GM12878 (cell line): ENCODE measurements at regions not wholly inside any gene's neighbourhood (a gene's known extent, or its start where the extent isn't known, plus 50 kb on each side); places are given as distances from the start of the nearest gene placed in this dataset.

ENCODE experiments used
- ATAC-seq: fragments of 200-7000 bp; cut with Tn5 transposase; 3 replicates; pipeline ENCODE4 v1.9.1; 2020; ENCODE audit warnings: mild to moderate bottlenecking, moderate library complexity
- BruUV-seq: library from RNA; stranded (reverse); fragments of 400-500 nt; replicated peaks from 2 replicates; lab custom pipeline; 2021; lab: Mats Ljungman, UMichigan
- CTCF ChIA-PET: fragments of 300-600 bp; sonication (Branson Sonifier 250); formaldehyde crosslinking; extraction: SDS; loops from one replicate; lab custom pipeline; 2021; ENCODE audit warnings: inconsistent platforms; lab: Yijun Ruan, JAX
- POLR2A ChIA-PET: fragments of 350-600 bp; formaldehyde crosslinking; extraction: SDS; loops from one replicate; lab custom pipeline; 2021; ENCODE audit warnings: inconsistent platforms; lab: Charles Lee
- RAD21 ChIA-PET: fragments of 300-600 bp; sonication (Branson Sonifier 250); formaldehyde crosslinking; loops from one replicate; lab custom pipeline; 2023; ENCODE audit warnings: antibody characterized with exemption; ENCODE audit not compliant: unreplicated experiment; lab: Charles Lee
- SMC1A ChIA-PET: fragments of 300-600 bp; sonication (Branson Sonifier 250); formaldehyde crosslinking; loops from one replicate; lab custom pipeline; 2023; ENCODE audit not compliant: unreplicated experiment, uncharacterized antibody; lab: Charles Lee
- DNase-seq: peaks from one replicate; pipeline ENCODE4 v3.0.0-alpha.2; 2011; ENCODE audit warnings: low read depth, low spot score
- FAIRE-seq: peaks from 3 replicates; lab custom pipeline; 2011; peaks lifted over from hg19 to GRCh38; lab: Jason Lieb, UNC
- H2AFZ ChIP-seq: 2 replicates; pipeline ENCODE4 v1.6.0; 2011; ENCODE audit warnings: low read depth, low read length, control low read depth; ENCODE audit not compliant: control insufficient read depth
- H3K27ac ChIP-seq: 2 replicates; pipeline ENCODE4 v1.5.1; 2011; ENCODE audit warnings: control low read depth; ENCODE audit not compliant: control insufficient read depth, insufficient read depth
- H3K27me3 ChIP-seq, 2 experiments: replicated peaks in 1 of 2; 2 replicates each; pipeline versions ENCODE4 v1.6.0 to v1.6.1; 2011; ENCODE audit warnings: low read length in 1 of 2; ENCODE audit not compliant: control insufficient read depth in 2 of 2, insufficient read depth in 2 of 2
- H3K36me3 ChIP-seq, 2 experiments: 2 replicates each; pipeline ENCODE4 v1.5.1; 2011; ENCODE audit warnings: low read length in 1 of 2; ENCODE audit not compliant: control insufficient read depth in 2 of 2, insufficient read depth in 2 of 2
- H3K4me1 ChIP-seq: 2 replicates; pipeline ENCODE4 v1.6.1; 2011; ENCODE audit warnings: mild to moderate bottlenecking, low read length, moderate library complexity, mixed read lengths; ENCODE audit not compliant: control insufficient read depth, insufficient read depth
- H3K4me2 ChIP-seq: 2 replicates; pipeline ENCODE4 v1.6.0; 2011; ENCODE audit warnings: control low read depth; ENCODE audit not compliant: control insufficient read depth, insufficient read depth
- H3K4me3 ChIP-seq: fragments of 200-600 bp; sonication (generic); 2 replicates; pipeline ENCODE4 v1.5.1; 2016
- H3K79me2 ChIP-seq: 2 replicates; pipeline ENCODE4 v1.6.0; 2011; ENCODE audit warnings: low read length; ENCODE audit not compliant: control insufficient read depth, insufficient read depth
- H3K9ac ChIP-seq: 2 replicates; pipeline ENCODE4 v1.8.0; 2011; ENCODE audit warnings: low read length, control low read depth, mixed read lengths; ENCODE audit not compliant: control insufficient read depth, insufficient read depth
- H3K9me3 ChIP-seq: replicated peaks from 3 replicates; pipeline ENCODE4 v1.5.1; 2011; ENCODE audit warnings: mild to moderate bottlenecking, low read length; ENCODE audit not compliant: control insufficient read depth, insufficient read depth
- H4K20me1 ChIP-seq: 2 replicates; pipeline ENCODE4 v1.6.0; 2011; ENCODE audit not compliant: control insufficient read depth, insufficient read depth
- ATF7 ChIP-seq: fragments of 450-650 bp; IDR thresholded peaks from 2 replicates; pipeline ENCODE4 v1.6.1; 2016; ENCODE audit warnings: low read depth, mild to moderate bottlenecking
- BCL11A ChIP-seq: IDR thresholded peaks from 2 replicates; pipeline ENCODE4 v1.6.1; 2011; ENCODE audit warnings: low read depth, low read length
- BMI1 ChIP-seq: fragments of 450-650 bp; IDR thresholded peaks from 2 replicates; pipeline ENCODE4 v1.6.1; 2016; ENCODE audit warnings: mild to moderate bottlenecking, moderate library complexity, borderline replicate concordance
- CUX1 ChIP-seq: IDR thresholded peaks from 2 replicates; pipeline ENCODE4 v1.6.1; 2012; ENCODE audit warnings: improper control_type of control experiment, low read depth, low read length; ENCODE audit not compliant: insufficient replicate concordance
- KAT2A ChIP-seq: conservative IDR thresholded peaks from 2 replicates; pipeline ENCODE4 v1.6.1; 2011; ENCODE audit warnings: low read depth, low read length; ENCODE audit not compliant: control insufficient read depth
- NFYA ChIP-seq: IDR thresholded peaks from 2 replicates; pipeline ENCODE4 v1.6.1; 2011; ENCODE audit warnings: low read depth, mild to moderate bottlenecking, low read length, improper control_type of control experiment, borderline replicate concordance
- PAX5 ChIP-seq: IDR thresholded peaks from 2 replicates; pipeline ENCODE4 v1.6.1; 2011; ENCODE audit warnings: low read depth, low read length, borderline replicate concordance
- POLR2AphosphoS2 ChIP-seq: IDR thresholded peaks from 2 replicates; pipeline ENCODE4 v1.6.1; 2011; ENCODE audit warnings: low read depth, mild to moderate bottlenecking, low read length, improper control_type of control experiment, moderate library complexity
- RAD51 ChIP-seq: fragments of 450-650 bp; IDR thresholded peaks from 2 replicates; pipeline ENCODE4 v1.6.1; 2016; ENCODE audit warnings: moderate library complexity, mild to moderate bottlenecking, inconsistent platforms
- RELA ChIP-seq: fragments of 450-650 bp; IDR thresholded peaks from 2 replicates; pipeline ENCODE4 v1.8.0; 2014; ENCODE audit warnings: borderline replicate concordance; ENCODE audit not compliant: partially characterized antibody
- SUZ12 ChIP-seq: fragments of 200-600 bp; sonication (generic); IDR thresholded peaks from one replicate; pipeline ENCODE4 v1.6.1; 2018; ENCODE audit warnings: antibody characterized with exemption, mild to moderate bottlenecking; ENCODE audit not compliant: unreplicated experiment
- TARDBP ChIP-seq: IDR thresholded peaks from 2 replicates; pipeline ENCODE4 v1.6.1; 2016; ENCODE audit warnings: borderline replicate concordance
- ZNF622 ChIP-seq: fragments of 450-650 bp; IDR thresholded peaks from 2 replicates; pipeline ENCODE4 v1.6.1; 2017; ENCODE audit warnings: mild to moderate bottlenecking, inconsistent platforms
- WGBS: methylation state at CpG from one replicate; pipeline ENCODE4 v1.1.6; 2016; ENCODE audit warnings: low lambda C conversion rate; ENCODE audit not compliant: insufficient replicate concordance, insufficient coverage; ENCODE audit errors: missing lambda C conversion rate; 5-methylcytosine and 5-hydroxymethylcytosine counted together
- in situ Hi-C: fragments of 300-500 bp; cut with MboI; formaldehyde crosslinking; loops from 9 replicates; pipeline ENCODE4 v1.14.3; 2018; ENCODE audit warnings: mixed read lengths
- intact Hi-C: fragments of 100-400 bp; cut with micrococcal nuclease; formaldehyde crosslinking; loops from one replicate; pipeline ENCODE4 v1.14.2; 2022; ENCODE audit not compliant: unreplicated experiment
- TF ChIP-seq, protein P1 (sequence below): IDR thresholded peaks from 2 replicates; pipeline ENCODE4 v1.6.1; 2011; ENCODE audit warnings: low read depth, mild to moderate bottlenecking, low read length, moderate library complexity, borderline replicate concordance; ENCODE audit errors: extremely low read depth
- TF ChIP-seq, protein P2 (sequence below): fragments of 450-650 bp; IDR thresholded peaks from 2 replicates; pipeline ENCODE4 v1.6.1; 2016; ENCODE audit warnings: mild to moderate bottlenecking
- TF ChIP-seq, protein P3 (sequence below): fragments of 150-350 bp; IDR thresholded peaks from 2 replicates; pipeline ENCODE4 v1.6.1; 2016; ENCODE audit warnings: low read depth, low read length

GRCh38 chr14:54146601-54147000, 190.0 kb upstream of the BMP4 start:
- Histone ChIP-seq H3K9ac (no peak overlapping the region), H3K4me2 (no peak overlapping the region), H3K27ac (no peak overlapping the region), H3K27me3 (no peaks in the 10 kb centered on the region), H3K79me2 (no peaks in the 10 kb centered on the region), H3K4me1 (no peaks in the 10 kb centered on the region), H3K36me3 (no peaks in the 10 kb centered on the region), H4K20me1 (no peaks in the 10 kb centered on the region), H3K9me3 (no peaks in the 10 kb centered on the region), H3K4me3 (no peak overlapping the region), H2AFZ (no peak overlapping the region)
- 29% methylated on average over 2 of the region's 2 CpGs for WGBS
- SMC1A ChIA-PET: interaction anchor here (1.3 kb wide), 1 partner anchor 9 kb away, joined by 5 read pairs; no protein-coding TSS in a partner anchor
- no TSS peak for BruUV-seq
- CTCF ChIA-PET: no interaction called here
- FAIRE-seq (no peak), DNase-seq (no peak), ATAC-seq (no peak)
- POLR2A ChIA-PET: no interaction called here
- in situ Hi-C loops: no loop called here
- intact Hi-C loops: no loop called here
- TF ChIP-seq, protein P1, sequence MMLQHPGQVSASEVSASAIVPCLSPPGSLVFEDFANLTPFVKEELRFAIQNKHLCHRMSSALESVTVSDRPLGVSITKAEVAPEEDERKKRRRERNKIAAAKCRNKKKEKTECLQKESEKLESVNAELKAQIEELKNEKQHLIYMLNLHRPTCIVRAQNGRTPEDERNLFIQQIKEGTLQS: no peak
- no peak for TF ChIP-seq TARDBP
- TF ChIP-seq RELA: no peak
- no peak for TF ChIP-seq ZNF622
- TF ChIP-seq NFYA: no peak
- no peak for TF ChIP-seq SUZ12
- no peak for TF ChIP-seq CUX1
- TF ChIP-seq, protein P2, sequence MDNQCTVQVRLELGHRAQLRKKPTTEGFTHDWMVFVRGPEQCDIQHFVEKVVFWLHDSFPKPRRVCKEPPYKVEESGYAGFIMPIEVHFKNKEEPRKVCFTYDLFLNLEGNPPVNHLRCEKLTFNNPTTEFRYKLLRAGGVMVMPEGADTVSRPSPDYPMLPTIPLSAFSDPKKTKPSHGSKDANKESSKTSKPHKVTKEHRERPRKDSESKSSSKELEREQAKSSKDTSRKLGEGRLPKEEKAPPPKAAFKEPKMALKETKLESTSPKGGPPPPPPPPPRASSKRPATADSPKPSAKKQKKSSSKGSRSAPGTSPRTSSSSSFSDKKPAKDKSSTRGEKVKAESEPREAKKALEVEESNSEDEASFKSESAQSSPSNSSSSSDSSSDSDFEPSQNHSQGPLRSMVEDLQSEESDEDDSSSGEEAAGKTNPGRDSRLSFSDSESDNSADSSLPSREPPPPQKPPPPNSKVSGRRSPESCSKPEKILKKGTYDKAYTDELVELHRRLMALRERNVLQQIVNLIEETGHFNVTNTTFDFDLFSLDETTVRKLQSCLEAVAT: no peak
- TF ChIP-seq, protein P3, sequence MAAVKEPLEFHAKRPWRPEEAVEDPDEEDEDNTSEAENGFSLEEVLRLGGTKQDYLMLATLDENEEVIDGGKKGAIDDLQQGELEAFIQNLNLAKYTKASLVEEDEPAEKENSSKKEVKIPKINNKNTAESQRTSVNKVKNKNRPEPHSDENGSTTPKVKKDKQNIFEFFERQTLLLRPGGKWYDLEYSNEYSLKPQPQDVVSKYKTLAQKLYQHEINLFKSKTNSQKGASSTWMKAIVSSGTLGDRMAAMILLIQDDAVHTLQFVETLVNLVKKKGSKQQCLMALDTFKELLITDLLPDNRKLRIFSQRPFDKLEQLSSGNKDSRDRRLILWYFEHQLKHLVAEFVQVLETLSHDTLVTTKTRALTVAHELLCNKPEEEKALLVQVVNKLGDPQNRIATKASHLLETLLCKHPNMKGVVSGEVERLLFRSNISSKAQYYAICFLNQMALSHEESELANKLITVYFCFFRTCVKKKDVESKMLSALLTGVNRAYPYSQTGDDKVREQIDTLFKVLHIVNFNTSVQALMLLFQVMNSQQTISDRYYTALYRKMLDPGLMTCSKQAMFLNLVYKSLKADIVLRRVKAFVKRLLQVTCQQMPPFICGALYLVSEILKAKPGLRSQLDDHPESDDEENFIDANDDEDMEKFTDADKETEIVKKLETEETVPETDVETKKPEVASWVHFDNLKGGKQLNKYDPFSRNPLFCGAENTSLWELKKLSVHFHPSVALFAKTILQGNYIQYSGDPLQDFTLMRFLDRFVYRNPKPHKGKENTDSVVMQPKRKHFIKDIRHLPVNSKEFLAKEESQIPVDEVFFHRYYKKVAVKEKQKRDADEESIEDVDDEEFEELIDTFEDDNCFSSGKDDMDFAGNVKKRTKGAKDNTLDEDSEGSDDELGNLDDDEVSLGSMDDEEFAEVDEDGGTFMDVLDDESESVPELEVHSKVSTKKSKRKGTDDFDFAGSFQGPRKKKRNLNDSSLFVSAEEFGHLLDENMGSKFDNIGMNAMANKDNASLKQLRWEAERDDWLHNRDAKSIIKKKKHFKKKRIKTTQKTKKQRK: no peak
- TF ChIP-seq RAD51: no peak
- no peak for TF ChIP-seq KAT2A
- no peak for TF ChIP-seq BCL11A
- TF ChIP-seq BMI1: no peak
- TF ChIP-seq ATF7: no peak
- TF ChIP-seq PAX5: no peak
- no peak for TF ChIP-seq POLR2AphosphoS2
- RAD21 ChIA-PET: no interaction called here
